GM15510 (cell line): ENCODE measurements at regions not wholly inside any gene's neighbourhood (a gene's known extent, or its start where the extent isn't known, plus 50 kb on each side); places are given as distances from the start of the nearest gene placed in this dataset.

ENCODE experiments used
- POLR2A ChIP-seq: IDR thresholded peaks from 3 replicates; pipeline ENCODE4 v1.6.1; 2011; ENCODE audit warnings: borderline replicate concordance; ENCODE audit not compliant: insufficient read length; ENCODE audit errors: extremely low read depth

- no peak for TF ChIP-seq POLR2A
Observed at GRCh38 chr6:14231501-14232280, 114.1 kb downstream of the CD83 start.

- no peak for TF ChIP-seq POLR2A
Observed at GRCh38 chr6:14232889-14233288, 115.3 kb downstream of the CD83 start.

- no peak for TF ChIP-seq POLR2A
Observed at GRCh38 chr6:14235653-14236356, 118.2 kb downstream of the CD83 start.

GRCh38 chr6:14239097-14239496, 121.5 kb downstream of the CD83 start:
- TF ChIP-seq POLR2A, result no peak

- TF ChIP-seq POLR2A, result no peak
Observed at GRCh38 chr6:14240411-14241166, 123.0 kb downstream of the CD83 start.

- TF ChIP-seq POLR2A, result no peak
Observed at GRCh38 chr6:14241255-14242070, 123.9 kb downstream of the CD83 start.

GRCh38 chr6:14243597-14243996, 126.0 kb downstream of the CD83 start:
- no peak for TF ChIP-seq POLR2A

GRCh38 chr6:14246876-14247275, 129.3 kb downstream of the CD83 start:
- no peak for TF ChIP-seq POLR2A

- no peak for TF ChIP-seq POLR2A
Observed at GRCh38 chr6:14250573-14250972, 133.0 kb downstream of the CD83 start.

- no peak for TF ChIP-seq POLR2A
Observed at GRCh38 chr6:14252271-14252850, 134.8 kb downstream of the CD83 start.

- no peak for TF ChIP-seq POLR2A
Observed at GRCh38 chr6:14254505-14254904, 136.9 kb downstream of the CD83 start.

- no peak for TF ChIP-seq POLR2A
Observed at GRCh38 chr6:14255916-14256315, 138.3 kb downstream of the CD83 start.

GRCh38 chr6:14258117-14258516, 140.5 kb downstream of the CD83 start:
- no peak for TF ChIP-seq POLR2A
